KMS-11 (cell line): ENCODE measurements at regions not wholly inside any gene's neighbourhood (a gene's known extent, or its start where the extent isn't known, plus 50 kb on each side); places are given as distances from the start of the nearest gene placed in this dataset.

ENCODE experiments used
- H2AFZ ChIP-seq: fragments of 200-600 bp; sonication (generic); 2 replicates; pipeline ENCODE4 v1.6.1; 2016; ENCODE audit warnings: antibody characterized with exemption, mixed run types, low read depth
- H3K27ac ChIP-seq: fragments of 200-600 bp; sonication (generic); 2 replicates; pipeline ENCODE4 v1.6.1; 2016; ENCODE audit warnings: mild to moderate bottlenecking, mixed run types
- H3K27me3 ChIP-seq: fragments of 200-600 bp; sonication (generic); 2 replicates; pipeline ENCODE4 v1.6.1; 2017; ENCODE audit warnings: mild to moderate bottlenecking, low read depth, mixed run types, moderate library complexity; ENCODE audit not compliant: insufficient read depth
- H3K36me3 ChIP-seq: fragments of 200-600 bp; sonication (generic); 2 replicates; pipeline ENCODE4 v1.6.1; 2017; ENCODE audit warnings: mild to moderate bottlenecking, mixed run types; ENCODE audit not compliant: insufficient read depth
- H3K4me1 ChIP-seq: fragments of 200-600 bp; sonication (generic); 2 replicates; pipeline ENCODE4 v1.6.1; 2016; ENCODE audit warnings: mild to moderate bottlenecking, low read depth, mixed run types; ENCODE audit not compliant: poor library complexity, severe bottlenecking
- H3K4me2 ChIP-seq: fragments of 200-600 bp; sonication (generic); 2 replicates; pipeline ENCODE4 v1.7.0; 2016; ENCODE audit warnings: mild to moderate bottlenecking, mixed run types
- H3K4me3 ChIP-seq: fragments of 200-600 bp; sonication (generic); IDR thresholded peaks from 2 replicates; pipeline ENCODE4 v1.6.1; 2017; ENCODE audit warnings: low read depth, low read length, mixed read lengths; ENCODE audit not compliant: insufficient read depth
- H3K79me2 ChIP-seq: fragments of 200-600 bp; sonication (generic); 2 replicates; pipeline ENCODE4 v1.6.1; 2016; ENCODE audit warnings: low read depth, mixed run types; ENCODE audit not compliant: insufficient read depth
- H3K9ac ChIP-seq: fragments of 200-600 bp; sonication (generic); 2 replicates; pipeline ENCODE4 v1.6.1; 2016; ENCODE audit warnings: mild to moderate bottlenecking, mixed run types
- H4K20me1 ChIP-seq: fragments of 200-600 bp; sonication (generic); 2 replicates; pipeline ENCODE4 v1.6.1; 2016; ENCODE audit warnings: mild to moderate bottlenecking, mixed run types; ENCODE audit not compliant: insufficient read depth
- TF ChIP-seq, protein P1 (sequence below): fragments of 200-600 bp; sonication (generic); conservative IDR thresholded peaks from 2 replicates; pipeline ENCODE4 v1.6.1; 2017; ENCODE audit warnings: low read depth, mild to moderate bottlenecking, antibody characterized with exemption, low read length, moderate library complexity, mixed read lengths

DNA sequence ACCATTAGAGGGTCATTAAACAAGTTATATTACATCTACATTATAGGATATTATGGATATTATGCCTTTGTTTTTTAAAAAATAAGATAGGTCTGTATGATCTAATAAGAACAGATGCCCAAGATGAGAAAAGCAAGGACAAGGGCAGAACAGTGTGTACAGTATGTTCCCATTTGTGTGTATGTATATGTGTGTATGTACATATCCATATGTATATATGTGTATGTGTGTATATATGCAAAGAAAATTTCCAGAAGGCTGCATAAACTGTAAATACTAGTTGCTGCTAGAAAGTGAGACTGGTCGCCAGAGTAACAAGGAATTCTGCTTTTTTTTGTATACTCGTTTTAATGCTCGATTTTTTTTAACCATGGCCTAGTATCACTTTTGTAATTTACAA lies 58.1 kb upstream of the GLIS3 start:
- TF ChIP-seq, protein P1, sequence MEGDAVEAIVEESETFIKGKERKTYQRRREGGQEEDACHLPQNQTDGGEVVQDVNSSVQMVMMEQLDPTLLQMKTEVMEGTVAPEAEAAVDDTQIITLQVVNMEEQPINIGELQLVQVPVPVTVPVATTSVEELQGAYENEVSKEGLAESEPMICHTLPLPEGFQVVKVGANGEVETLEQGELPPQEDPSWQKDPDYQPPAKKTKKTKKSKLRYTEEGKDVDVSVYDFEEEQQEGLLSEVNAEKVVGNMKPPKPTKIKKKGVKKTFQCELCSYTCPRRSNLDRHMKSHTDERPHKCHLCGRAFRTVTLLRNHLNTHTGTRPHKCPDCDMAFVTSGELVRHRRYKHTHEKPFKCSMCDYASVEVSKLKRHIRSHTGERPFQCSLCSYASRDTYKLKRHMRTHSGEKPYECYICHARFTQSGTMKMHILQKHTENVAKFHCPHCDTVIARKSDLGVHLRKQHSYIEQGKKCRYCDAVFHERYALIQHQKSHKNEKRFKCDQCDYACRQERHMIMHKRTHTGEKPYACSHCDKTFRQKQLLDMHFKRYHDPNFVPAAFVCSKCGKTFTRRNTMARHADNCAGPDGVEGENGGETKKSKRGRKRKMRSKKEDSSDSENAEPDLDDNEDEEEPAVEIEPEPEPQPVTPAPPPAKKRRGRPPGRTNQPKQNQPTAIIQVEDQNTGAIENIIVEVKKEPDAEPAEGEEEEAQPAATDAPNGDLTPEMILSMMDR = no peak

DNA sequence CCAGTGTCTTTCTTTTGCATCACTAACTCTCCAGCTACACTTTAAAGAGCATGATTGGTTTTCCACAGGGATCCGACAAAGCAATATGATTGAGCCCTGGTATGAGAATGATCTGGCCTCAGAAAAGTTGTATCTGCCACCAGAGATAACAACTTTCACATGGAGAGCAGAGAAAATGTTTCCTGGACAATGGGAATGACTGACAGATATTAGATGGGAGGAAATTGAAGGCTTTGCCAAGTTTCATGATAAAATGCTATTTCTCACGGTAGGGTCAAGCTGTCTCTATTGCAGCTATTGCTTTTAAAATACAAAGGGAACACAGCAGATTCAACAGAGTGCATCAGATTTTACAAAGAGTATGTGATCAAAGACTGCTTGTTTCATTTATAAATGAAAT lies 56.4 kb upstream of the GLIS3 start:
- H2AFZ ChIP-seq = no peak overlapping the region
- TF ChIP-seq, protein P1 = no peak
- no peaks in the 10 kb centered on the region for H3K27me3 ChIP-seq

More for the DNA sequence above, 58.1 kb upstream of the GLIS3 start:
- no peak overlapping the region for H3K9ac ChIP-seq
- H3K4me1 ChIP-seq = no peaks in the 10 kb centered on the region
- H3K4me3 ChIP-seq = no peak overlapping the region
- no peak overlapping the region for H3K4me2 ChIP-seq
- H3K27ac ChIP-seq = no peak overlapping the region
- no peak overlapping the region for H2AFZ ChIP-seq
- H3K79me2 ChIP-seq = no peaks in the 10 kb centered on the region
- no peaks in the 10 kb centered on the region for H3K36me3 ChIP-seq
- H3K27me3 ChIP-seq = no peaks in the 10 kb centered on the region
- no peaks in the 10 kb centered on the region for H4K20me1 ChIP-seq

DNA sequence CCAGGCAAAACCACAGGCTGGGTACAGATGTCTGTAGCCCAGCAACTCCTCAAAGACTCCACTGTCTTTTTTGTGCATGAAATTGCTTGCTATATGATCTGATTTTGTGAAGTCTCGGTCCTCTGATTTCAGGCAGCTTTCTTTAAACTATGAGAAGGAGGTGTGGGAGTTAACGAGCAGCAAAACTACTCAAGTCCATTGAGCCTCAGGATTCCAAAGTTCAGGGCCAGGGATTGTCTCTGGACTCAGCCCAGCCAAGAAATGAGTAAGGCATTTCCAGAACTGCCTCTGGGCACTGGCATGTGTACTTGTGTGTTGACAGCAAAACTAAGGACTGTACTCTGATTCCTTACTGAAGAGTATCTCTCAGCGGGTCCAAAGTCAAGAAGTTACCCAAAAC lies 53.4 kb upstream of the GLIS3 start:
- Histone ChIP-seq H3K27me3 (no peaks in the 10 kb centered on the region), H3K27ac (no peak overlapping the region), H3K4me1 (no peaks in the 10 kb centered on the region), H2AFZ (no peak overlapping the region), H3K79me2 (no peaks in the 10 kb centered on the region), H3K4me3 (no peak overlapping the region), H3K9ac (no peak overlapping the region), H3K36me3 (no peaks in the 10 kb centered on the region), H3K4me2 (no peak overlapping the region), H4K20me1 (no peaks in the 10 kb centered on the region)
- TF ChIP-seq, protein P1 = no peak

More for the DNA sequence above, 56.4 kb upstream of the GLIS3 start:
- H3K36me3 ChIP-seq = no peaks in the 10 kb centered on the region
- no peak overlapping the region for H3K4me3 ChIP-seq
- no peaks in the 10 kb centered on the region for H4K20me1 ChIP-seq
- no peak overlapping the region for H3K4me2 ChIP-seq
- H3K27ac ChIP-seq = no peak overlapping the region
- no peak overlapping the region for H3K9ac ChIP-seq
- no peaks in the 10 kb centered on the region for H3K79me2 ChIP-seq
- H3K4me1 ChIP-seq = no peaks in the 10 kb centered on the region

DNA sequence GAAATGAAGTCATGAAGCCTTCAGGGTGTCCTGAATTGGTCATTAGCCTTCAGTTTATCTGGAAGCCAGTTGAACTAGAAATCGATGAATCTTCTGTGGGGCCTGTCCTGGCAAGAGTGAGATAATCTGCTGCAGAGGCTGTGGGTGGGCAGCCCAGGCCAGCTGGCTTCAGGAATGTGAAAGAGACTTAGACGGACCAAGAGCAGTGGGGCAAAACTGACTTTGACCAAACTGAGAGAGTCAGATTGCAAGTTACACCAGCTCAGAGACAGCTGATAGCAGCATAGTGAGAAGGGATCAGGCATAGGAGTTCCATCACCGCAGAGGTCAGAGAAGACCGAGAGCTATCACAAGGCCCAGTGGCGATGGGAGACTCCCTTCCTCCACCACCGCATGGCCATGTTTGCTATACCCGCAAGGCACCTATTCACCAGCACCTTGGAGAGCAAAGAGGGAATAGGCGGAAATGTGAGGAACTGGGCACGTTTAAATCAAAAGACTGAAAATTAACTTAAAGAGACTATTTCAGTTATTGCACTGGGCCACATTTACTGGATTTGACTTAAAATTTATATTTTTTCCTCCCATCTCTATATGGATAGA lies 50.0 kb upstream of the GLIS3 start:
- no peak overlapping the region for H3K9ac ChIP-seq
- H3K36me3 ChIP-seq = no peaks in the 10 kb centered on the region
- no peak overlapping the region for H3K4me2 ChIP-seq
- H3K27ac ChIP-seq = no peak overlapping the region
- TF ChIP-seq, protein P1 = no peak
- H4K20me1 ChIP-seq = no peaks in the 10 kb centered on the region
- H3K79me2 ChIP-seq = no peaks in the 10 kb centered on the region
- no peak overlapping the region for H3K4me3 ChIP-seq
- no peaks in the 10 kb centered on the region for H3K4me1 ChIP-seq
- no peaks in the 10 kb centered on the region for H3K27me3 ChIP-seq
- no peak overlapping the region for H2AFZ ChIP-seq
